HepG2 (cell line): ENCODE measurements at regions not wholly inside any gene's neighbourhood (a gene's known extent, or its start where the extent isn't known, plus 50 kb on each side); places are given as distances from the start of the nearest gene placed in this dataset.

ENCODE experiments used
- HINFP ChIP-seq: sonication (generic); formaldehyde crosslinking; IDR thresholded peaks from 2 replicates; pipeline ENCODE4 v1.4.0; 2020; ENCODE audit warnings: low read depth, mild to moderate bottlenecking, missing genetic modification reagents
- HIVEP1 ChIP-seq: sonication (generic); formaldehyde crosslinking; IDR thresholded peaks from 2 replicates; pipeline ENCODE4 v1.4.0; 2020; ENCODE audit warnings: mild to moderate bottlenecking, missing genetic modification reagents
- NPAS2 ChIP-seq: sonication (generic); formaldehyde crosslinking; IDR thresholded peaks from 2 replicates; pipeline ENCODE4 v1.8.0; 2022; ENCODE audit warnings: mild to moderate bottlenecking, missing genetic modification reagents, borderline replicate concordance
- TAF1 ChIP-seq: sonication (generic); formaldehyde crosslinking; IDR thresholded peaks from 2 replicates; pipeline ENCODE4 v1.4.0; 2020; ENCODE audit warnings: missing genetic modification reagents
- ZFP1 ChIP-seq: IDR thresholded peaks from 2 replicates; pipeline ENCODE4 v1.6.1; 2016
- ZNF572 ChIP-seq: sonication (generic); formaldehyde crosslinking; IDR thresholded peaks from 2 replicates; pipeline ENCODE4 v1.5.1; 2020; ENCODE audit warnings: mild to moderate bottlenecking, missing genetic modification reagents
- TF ChIP-seq, protein P1 (sequence below), 2 experiments: IDR thresholded peaks; 2 replicates each; pipeline ENCODE4 v1.6.1; 2011 to 2012; ENCODE audit warnings: low read length in 2 of 2, borderline replicate concordance in 1 of 2, low read depth in 1 of 2, mild to moderate bottlenecking in 1 of 2, moderate library complexity in 1 of 2
- TF ChIP-seq, protein P2 (sequence below): sonication (generic); formaldehyde crosslinking; IDR thresholded peaks from 2 replicates; pipeline ENCODE4 v1.9.0; 2021; ENCODE audit warnings: missing genetic modification reagents, borderline replicate concordance

- TF ChIP-seq HINFP (CRISPR knock-in tag) (no peak), NPAS2 (CRISPR knock-in tag) (no peak), ZFP1 (CRISPR knock-in tag) (no peak), TAF1 (CRISPR knock-in tag) (no peak), HIVEP1 (no peak), ZNF572 (CRISPR knock-in tag) (no peak)
- TF ChIP-seq, protein P1, sequence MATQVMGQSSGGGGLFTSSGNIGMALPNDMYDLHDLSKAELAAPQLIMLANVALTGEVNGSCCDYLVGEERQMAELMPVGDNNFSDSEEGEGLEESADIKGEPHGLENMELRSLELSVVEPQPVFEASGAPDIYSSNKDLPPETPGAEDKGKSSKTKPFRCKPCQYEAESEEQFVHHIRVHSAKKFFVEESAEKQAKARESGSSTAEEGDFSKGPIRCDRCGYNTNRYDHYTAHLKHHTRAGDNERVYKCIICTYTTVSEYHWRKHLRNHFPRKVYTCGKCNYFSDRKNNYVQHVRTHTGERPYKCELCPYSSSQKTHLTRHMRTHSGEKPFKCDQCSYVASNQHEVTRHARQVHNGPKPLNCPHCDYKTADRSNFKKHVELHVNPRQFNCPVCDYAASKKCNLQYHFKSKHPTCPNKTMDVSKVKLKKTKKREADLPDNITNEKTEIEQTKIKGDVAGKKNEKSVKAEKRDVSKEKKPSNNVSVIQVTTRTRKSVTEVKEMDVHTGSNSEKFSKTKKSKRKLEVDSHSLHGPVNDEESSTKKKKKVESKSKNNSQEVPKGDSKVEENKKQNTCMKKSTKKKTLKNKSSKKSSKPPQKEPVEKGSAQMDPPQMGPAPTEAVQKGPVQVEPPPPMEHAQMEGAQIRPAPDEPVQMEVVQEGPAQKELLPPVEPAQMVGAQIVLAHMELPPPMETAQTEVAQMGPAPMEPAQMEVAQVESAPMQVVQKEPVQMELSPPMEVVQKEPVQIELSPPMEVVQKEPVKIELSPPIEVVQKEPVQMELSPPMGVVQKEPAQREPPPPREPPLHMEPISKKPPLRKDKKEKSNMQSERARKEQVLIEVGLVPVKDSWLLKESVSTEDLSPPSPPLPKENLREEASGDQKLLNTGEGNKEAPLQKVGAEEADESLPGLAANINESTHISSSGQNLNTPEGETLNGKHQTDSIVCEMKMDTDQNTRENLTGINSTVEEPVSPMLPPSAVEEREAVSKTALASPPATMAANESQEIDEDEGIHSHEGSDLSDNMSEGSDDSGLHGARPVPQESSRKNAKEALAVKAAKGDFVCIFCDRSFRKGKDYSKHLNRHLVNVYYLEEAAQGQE (IDR thresholded peaks at IDR 0.05; ENCODE audit: borderline replicate concordance in 1 of 2, low read depth in 1 of 2, low read length in 2 of 2) = no peak
- TF ChIP-seq, protein P2, sequence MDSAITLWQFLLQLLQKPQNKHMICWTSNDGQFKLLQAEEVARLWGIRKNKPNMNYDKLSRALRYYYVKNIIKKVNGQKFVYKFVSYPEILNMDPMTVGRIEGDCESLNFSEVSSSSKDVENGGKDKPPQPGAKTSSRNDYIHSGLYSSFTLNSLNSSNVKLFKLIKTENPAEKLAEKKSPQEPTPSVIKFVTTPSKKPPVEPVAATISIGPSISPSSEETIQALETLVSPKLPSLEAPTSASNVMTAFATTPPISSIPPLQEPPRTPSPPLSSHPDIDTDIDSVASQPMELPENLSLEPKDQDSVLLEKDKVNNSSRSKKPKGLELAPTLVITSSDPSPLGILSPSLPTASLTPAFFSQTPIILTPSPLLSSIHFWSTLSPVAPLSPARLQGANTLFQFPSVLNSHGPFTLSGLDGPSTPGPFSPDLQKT (CRISPR knock-in tag) = no peak
Measured at GRCh38 chr7:114806590-114807162, 115.2 kb upstream of the MDFIC start.
